ENCODE measurements at regions not wholly inside any gene's neighbourhood (a gene's known extent, or its start where the extent isn't known, plus 50 kb on each side); places are given as distances from the start of the nearest gene placed in this dataset.

DNA sequence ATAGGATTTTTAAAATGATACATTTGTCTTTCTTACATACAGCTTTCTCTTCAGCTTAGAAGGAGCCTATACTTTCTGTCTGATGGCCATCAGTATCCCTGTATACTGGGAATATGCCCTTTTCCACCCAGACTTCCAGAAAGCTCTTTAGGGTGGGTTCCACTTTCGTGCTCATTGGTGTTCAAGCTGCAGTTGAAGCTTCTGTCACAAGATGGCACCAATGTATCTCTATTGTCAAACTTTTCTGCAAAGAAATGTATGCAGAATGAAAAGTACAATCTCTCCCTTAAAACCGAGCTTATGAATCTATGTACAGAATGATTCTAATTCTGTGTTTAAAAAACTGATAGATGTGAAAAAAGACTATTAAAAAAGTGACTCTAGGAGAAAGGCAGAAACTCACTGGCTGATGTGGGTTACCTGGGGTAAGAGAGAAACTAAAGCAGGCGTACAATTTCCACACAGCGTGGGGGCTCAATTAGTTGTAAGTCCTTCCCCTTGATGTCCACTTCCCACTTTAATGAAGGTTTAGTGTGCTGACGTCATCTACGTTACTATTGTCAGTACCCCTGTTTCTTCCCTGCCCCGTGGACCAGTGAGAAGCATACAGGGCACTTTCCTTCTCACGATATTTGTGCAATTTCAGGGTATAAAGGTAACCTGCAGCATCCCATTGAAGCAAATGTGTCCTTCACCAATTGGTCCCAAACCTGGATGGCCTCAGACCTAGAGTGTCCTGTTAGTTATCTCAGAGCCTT is 57.3 kb upstream of the TCEAL2 start:
- peak; percentile 0 for DNase-seq

DNA sequence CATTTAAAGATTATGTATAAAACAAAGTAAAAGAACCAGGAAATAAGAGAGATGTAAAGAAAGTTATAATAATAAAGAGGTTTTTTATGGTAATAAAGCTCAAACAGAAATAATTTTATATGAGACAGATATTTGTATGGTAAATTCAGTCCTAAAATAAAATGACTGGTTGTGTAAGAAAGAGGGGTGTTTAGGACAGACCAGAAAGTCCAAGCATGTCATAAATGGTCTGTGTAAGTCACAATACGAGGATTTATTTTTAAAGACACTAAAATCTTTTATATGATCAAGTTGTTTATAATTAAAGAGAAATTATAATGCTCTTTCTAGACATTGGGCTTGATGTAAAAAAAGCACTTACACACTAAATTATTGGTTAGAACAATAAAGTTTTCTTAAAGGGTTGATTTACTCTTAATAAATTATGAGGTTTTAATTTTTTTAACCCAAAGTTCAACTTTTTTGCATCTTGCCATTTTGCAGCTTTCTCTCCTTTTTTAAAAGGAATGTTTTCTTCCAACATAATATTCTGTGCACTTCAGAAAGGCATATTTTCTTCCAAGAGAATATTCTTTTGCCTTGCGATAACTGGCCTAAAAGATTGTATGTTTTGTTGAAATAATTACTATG is 61.9 kb upstream of the TCEAL2 start:
- no peak for DNase-seq

- no peak for DNase-seq
Measured at GRCh38 chrX:102044496-102044895, 81.0 kb upstream of the TCEAL2 start.

DNA sequence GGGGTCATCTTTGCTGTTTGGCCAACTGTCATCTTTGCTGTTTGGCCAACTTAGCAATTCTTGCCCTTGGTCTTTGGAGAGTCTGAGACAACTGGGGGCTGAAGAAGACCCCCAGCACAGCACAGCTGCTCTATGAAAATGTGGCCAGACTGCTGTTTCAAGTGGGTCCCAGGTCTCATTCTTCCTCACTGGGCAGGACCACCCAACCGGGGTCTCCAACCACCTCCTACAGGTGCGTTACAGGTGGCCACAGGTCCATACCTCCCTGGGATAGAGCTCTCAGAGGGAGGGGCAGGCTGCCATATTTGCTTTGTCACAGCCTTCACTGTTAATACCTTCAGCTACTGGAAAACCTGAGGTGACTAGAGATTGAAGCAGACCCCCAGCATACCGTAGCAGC is 82.1 kb upstream of the TCEAL2 start:
- DNase-seq, result no peak

DNA sequence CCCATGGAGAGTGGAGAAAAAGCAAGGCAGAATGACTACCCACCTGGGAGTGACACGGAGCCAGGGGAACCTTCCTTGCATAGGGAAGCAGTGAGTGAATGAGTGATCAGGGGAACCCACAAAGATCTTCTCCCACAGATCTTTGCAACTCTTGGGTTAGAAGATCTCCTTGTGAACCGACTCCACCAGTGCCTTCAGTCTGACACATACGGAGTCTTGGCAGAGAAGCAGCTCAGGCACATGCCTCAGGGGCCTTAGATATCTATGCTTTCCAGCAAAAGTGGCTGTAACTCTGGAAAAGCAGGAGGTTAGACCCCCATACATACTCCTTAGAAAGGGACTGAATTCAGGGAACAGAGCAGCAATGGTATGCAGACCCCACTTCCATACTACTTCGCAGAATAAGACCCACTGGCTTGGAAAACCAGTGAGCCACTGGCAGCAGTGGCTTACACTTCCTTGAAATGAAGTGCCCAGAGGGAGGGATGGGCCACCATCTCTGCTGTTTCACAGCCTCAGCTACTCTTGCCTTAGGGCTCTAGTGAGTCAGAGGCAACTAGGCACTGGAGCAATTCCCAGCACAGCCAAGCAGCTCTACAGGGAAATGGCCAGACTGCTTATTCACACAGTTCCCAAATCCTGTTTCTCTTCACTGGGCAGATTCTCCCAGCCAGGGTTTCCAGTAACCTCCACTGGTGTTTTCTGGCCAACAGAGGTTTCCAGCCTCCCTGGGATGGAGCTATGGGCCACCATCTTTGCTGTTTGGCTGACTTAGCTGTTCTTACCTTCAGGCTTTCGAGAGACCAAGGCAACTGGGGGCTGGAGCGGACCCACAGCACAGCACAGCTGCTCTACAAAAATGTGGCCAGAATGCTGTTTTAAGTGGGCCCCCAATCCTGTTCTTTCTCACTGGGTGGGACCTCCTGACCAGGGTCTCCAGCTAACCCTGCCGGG is 82.8 kb upstream of the TCEAL2 start:
- DNase-seq, result no peak

DNA sequence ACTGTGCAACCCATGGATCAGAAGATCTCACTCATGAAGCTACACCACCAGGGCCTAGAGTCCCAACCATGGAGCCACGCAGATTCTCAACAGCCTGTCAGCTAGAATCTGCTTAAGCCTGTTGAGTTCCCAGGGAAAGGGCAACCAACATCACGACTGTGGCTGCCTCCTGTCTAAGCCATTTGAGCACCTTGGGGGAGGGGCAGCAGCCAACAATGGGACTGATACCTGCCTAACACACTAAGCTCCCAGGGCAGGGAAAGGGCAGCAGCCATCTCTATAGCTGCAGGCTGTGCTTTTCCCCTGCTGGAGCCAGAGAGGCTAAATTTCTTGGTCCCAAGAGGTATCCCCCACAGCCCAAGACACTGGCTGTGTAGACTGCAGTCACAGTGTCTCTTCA is 96.5 kb upstream of the TCEAL2 start:
- DNase-seq, result no peak

DNA sequence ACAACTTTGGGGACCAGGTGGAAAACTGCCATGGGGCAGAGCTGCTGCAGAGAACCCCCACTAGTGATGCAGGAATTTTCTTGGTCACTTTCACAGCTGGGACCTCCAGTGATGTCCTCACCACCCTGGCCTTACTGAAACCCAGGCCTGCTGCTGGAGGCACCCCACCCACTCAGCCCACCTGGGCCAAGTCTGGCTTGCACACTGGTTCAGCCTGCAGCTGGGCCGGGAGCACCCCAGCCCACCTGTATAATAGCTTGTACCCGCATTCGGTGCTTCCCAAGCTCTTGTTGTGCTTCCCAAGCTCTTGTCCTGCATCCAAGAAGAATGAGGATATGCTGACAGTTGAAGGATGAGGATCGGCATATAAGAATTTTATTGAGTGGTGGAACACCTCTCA is 86.4 kb upstream of the ZMAT1 start:
- DNase-seq, result no peak

GRCh38 chrX:102008901-102009300 is 77.1 kb upstream of the ZMAT1 start:
- DNase-seq, result no peak

DNA sequence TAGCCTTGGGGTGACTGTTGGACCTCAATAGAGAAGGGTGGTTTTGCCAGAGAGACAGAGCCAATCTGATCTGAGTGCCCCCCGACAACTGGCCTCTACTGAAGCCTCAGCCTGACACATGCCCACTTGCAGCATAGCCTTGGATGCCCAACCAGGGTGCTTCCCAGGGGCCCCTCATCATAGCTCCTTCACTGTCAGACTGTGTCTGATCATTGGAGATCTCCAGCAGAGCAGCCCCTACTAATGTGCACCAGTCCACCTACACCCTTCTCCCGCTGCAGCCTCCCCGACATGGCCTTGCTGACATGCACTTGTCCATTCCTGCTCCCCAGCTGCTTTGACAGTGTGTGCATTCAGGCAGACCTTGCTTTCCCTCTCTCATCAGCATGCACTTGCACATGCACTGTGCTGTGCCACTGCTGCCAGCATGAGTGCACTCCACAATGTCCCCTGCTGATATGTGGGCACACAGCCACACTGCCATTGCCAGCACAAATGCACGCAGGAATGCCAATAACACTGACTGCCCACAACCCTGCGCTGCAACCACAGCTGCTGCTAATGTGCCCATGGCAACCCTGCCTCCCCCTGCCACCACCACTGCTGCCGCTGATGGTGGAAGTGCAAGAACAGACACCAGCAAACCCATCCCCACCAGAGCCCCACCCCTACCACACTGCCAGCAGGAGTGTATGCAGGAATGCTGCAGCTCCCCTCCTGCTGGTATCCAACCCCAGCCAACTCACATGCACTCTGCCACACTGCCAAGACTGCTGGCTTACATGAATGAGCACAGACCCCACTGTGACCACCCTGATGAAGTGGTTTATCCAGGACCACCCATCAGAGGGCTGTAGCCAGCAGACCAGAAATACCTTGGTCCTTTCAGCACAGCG is 68.1 kb upstream of the ZMAT1 start:
- no peak for DNase-seq

DNA sequence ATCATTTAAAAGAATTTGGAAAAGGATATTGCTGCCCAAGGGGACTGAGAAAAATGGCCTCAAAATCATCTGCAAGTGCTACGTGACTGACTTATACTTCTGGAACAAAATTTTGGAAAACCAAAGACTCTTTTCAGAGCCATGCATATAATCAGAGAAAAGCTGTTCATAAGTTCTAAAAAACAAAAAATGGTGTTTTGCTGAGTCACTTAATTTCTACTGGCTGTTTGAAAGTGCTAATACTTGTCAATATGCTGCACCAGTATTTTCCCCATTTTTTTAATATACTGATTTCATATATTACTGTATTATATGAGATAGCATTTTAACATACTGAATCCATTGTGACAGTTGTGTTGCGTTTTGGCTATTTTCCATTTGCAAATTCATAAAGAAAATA is 61.5 kb upstream of the ZMAT1 start:
- DNase-seq, result no peak

DNA sequence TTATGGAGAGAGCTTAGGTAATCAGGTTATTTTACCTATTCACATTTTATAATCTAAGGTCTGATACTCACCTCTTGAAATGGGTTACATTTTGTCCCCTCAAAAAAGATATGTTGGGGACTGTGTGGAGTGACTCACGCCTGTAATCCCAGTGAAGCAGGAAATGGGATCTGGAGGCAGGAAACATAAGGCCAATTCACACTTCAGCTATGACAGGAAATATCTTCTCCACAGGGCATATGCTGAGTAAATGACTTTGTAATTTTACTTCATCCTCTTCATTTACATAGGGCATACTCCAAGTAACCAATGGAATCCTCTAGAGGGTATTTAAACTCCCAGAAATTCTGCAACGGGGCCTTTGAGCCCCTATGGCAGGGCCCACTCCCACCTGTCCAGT is 54.8 kb upstream of the ZMAT1 start:
- DNase-seq, result peak; percentile 48

Data from fibroblast of skin of right biceps (primary cell).